OCI-LY1 (cell line): ENCODE measurements at regions not wholly inside any gene's neighbourhood (a gene's known extent, or its start where the extent isn't known, plus 50 kb on each side); places are given as distances from the start of the nearest gene placed in this dataset.

ENCODE experiments used
- EZH2 ChIP-seq: fragments of 200-600 bp; sonication (generic), shearing (Covaris generic); IDR thresholded peaks from 2 replicates; pipeline ENCODE4 v1.8.0; 2017; ENCODE audit warnings: borderline replicate concordance, mixed run types, mild to moderate bottlenecking, antibody characterized with exemption, low read length, moderate library complexity, mixed read lengths
- TF ChIP-seq, protein P1 (sequence below): fragments of 200-600 bp; sonication (generic), shearing (Covaris generic); IDR thresholded peaks from 2 replicates; pipeline ENCODE4 v1.5.1; 2017; ENCODE audit warnings: mild to moderate bottlenecking, antibody characterized with exemption, low read length, moderate library complexity, mixed read lengths

DNA sequence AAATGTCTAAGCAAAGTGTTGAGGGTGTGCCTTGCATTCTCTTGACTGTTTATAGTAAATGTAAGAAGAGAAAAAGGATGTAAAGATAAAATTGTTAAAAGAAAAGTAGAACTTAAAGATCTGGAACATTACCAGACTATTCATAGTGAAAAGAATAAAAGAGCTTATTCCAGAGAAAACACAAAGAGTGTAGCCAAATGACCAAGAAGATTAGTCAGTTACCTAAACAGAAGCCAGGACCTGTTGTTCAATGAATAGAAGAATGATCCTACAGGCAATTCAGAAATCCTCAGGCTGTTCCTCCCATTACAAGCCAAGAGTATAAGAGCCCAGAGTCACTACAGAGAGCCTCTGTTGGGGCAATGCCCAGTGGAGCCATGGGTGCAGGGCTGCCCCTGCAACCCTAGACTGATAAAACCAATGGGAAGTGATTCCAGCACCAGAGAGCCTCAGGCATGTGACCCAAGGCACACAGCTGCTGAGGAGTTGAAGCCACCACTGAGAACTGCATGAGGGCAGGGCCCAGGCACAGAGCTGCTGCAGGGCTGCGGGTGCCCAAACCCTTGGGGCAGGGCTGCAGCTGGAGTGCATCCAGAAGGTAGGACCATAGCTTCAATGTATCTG lies 91.1 kb upstream of the SLC38A4 start:
- TF ChIP-seq, protein P1, sequence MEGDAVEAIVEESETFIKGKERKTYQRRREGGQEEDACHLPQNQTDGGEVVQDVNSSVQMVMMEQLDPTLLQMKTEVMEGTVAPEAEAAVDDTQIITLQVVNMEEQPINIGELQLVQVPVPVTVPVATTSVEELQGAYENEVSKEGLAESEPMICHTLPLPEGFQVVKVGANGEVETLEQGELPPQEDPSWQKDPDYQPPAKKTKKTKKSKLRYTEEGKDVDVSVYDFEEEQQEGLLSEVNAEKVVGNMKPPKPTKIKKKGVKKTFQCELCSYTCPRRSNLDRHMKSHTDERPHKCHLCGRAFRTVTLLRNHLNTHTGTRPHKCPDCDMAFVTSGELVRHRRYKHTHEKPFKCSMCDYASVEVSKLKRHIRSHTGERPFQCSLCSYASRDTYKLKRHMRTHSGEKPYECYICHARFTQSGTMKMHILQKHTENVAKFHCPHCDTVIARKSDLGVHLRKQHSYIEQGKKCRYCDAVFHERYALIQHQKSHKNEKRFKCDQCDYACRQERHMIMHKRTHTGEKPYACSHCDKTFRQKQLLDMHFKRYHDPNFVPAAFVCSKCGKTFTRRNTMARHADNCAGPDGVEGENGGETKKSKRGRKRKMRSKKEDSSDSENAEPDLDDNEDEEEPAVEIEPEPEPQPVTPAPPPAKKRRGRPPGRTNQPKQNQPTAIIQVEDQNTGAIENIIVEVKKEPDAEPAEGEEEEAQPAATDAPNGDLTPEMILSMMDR, result no peak
- TF ChIP-seq EZH2, result no peak
